ENCODE measurements at regions not wholly inside any gene's neighbourhood (a gene's known extent, or its start where the extent isn't known, plus 50 kb on each side); places are given as distances from the start of the nearest gene placed in this dataset.

DNA sequence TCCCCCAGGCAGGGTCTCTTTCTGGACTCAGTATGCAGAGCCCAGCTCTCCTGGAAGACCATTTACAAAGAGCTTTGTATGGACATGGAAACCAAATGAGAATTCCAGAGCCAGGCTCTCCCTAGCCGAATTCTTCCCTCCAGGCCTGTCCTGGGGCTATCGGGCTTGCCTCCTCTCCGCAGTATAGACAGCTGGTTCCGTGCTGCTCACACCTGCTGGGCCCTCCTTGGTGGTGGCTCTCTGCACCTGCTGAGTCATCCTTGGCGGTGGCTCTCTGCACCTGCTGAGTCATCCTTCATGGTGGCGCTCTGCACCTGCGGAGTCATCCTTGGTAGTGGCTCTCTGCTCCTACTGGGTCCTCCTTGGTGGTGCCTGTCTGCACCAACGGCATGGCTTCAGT lies 743.5 kb downstream of the BRD1 start:
- no peak for TF ChIP-seq POLR2A (IDR thresholded peaks at IDR 0.05)
- no peak for TF ChIP-seq CTCF (IDR thresholded peaks at IDR 0.05)
- no peak for TF ChIP-seq EP300 (IDR thresholded peaks at IDR 0.05)
- Histone ChIP-seq H3K36me3 (no peaks in the 10 kb centered on the region), H3K4me1 (ENCODE audit: insufficient read depth) (no peaks in the 10 kb centered on the region), H3K27me3 (no peaks in the 10 kb centered on the region), H3K4me3 (no peak overlapping the region), H3K9me3 (no peaks in the 10 kb centered on the region), H3K27ac (no peak overlapping the region)
- DNase-seq, result no peak
- intact Hi-C loops (cut with DNase I), result loop anchor here in 1 of 4 donors (10.0 kb wide), 1 partner anchor 61 kb away; no protein-coding TSS in a partner anchor
- whole genome bisulfite sequencing, 3 donors, result 78 to 92% (median 87%) methylated on average over 8 of the region's 8 CpGs

DNA sequence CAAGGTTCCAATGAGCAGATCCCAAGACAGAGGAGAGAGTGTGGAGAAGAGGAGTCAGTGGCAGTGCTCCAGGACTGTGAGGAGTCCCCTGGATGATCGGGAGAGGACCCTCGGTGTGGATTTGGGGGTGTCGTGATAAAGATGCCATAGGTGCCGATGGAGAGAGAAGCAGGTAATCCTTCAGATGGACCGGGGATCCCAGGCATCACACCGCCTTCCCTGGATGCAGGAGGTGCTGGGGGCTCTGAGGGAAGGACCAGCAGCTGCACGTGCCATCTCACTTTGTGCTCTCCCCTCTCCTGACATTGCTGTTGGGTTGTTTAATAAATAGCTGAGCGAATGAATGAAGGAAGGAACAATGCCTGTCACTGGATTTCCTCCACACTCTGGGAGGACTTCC lies 744.1 kb downstream of the BRD1 start:
- Histone ChIP-seq H3K9me3 (no peaks in the 10 kb centered on the region), H3K36me3 (no peaks in the 10 kb centered on the region), H3K4me3 (no peak overlapping the region), H3K27me3 (no peaks in the 10 kb centered on the region), H3K27ac (no peak overlapping the region), H3K4me1 (ENCODE audit: insufficient read depth) (no peaks in the 10 kb centered on the region)
- 82 to 87% (median 85%) methylated on average over 8 of the region's 8 CpGs for WGBS, 3 donors
- intact Hi-C loops (cut with DNase I), result loop anchor here in 1 of 4 donors (10.0 kb wide), 1 partner anchor 61 kb away; no protein-coding TSS in a partner anchor
- DNase-seq, result no peak
- TF ChIP-seq EP300 (IDR thresholded peaks at IDR 0.05) (no peak), CTCF (IDR thresholded peaks at IDR 0.05) (no peak), POLR2A (IDR thresholded peaks at IDR 0.05) (no peak)

DNA sequence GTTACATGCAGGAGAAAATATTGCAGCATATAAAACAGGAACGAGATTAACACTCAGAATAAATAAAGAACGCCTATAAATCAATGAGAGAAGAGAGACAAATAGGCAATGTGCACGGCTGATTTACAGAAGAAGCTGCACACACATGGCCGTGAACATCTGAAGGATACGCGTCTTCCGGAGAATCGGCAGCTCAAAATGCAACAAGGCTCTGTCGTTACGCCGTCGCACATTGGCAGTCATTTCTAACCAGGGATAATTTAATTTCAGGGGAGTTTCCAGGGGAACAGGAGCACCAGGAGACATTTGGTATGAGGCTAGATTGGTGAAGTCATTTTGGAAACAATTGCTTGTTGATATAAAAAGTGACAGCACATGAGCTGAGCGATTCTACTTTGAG lies 745.2 kb downstream of the BRD1 start:
- DNase-seq, result no peak
- H3K4me3 ChIP-seq, result no peak overlapping the region
- H3K27ac ChIP-seq, result no peak overlapping the region
- no peaks in the 10 kb centered on the region for H3K27me3 ChIP-seq
- intact Hi-C loops (cut with DNase I), result loop anchor here in 1 of 4 donors (10.0 kb wide), 1 partner anchor 62 kb away; no protein-coding TSS in a partner anchor
- no peaks in the 10 kb centered on the region for H3K9me3 ChIP-seq
- no peaks in the 10 kb centered on the region for H3K4me1 ChIP-seq (ENCODE audit: insufficient read depth)
- TF ChIP-seq POLR2A (IDR thresholded peaks at IDR 0.05) (no peak), EP300 (IDR thresholded peaks at IDR 0.05) (no peak), CTCF (IDR thresholded peaks at IDR 0.05) (no peak)
- 77 to 84% (median 79%) methylated on average over 13 of the region's 13 CpGs for WGBS, 3 donors
- no peaks in the 10 kb centered on the region for H3K36me3 ChIP-seq

GRCh38 chr22:49081926-49082325 lies 745.7 kb downstream of the BRD1 start:
- Histone ChIP-seq H3K4me3 (no peak overlapping the region), H3K27ac (no peak overlapping the region), H3K4me1 (ENCODE audit: insufficient read depth) (no peaks in the 10 kb centered on the region), H3K9me3 (no peaks in the 10 kb centered on the region), H3K36me3 (no peaks in the 10 kb centered on the region), H3K27me3 (no peaks in the 10 kb centered on the region)
- intact Hi-C loops (cut with DNase I), result loop anchor here in 1 of 4 donors (10.0 kb wide), 1 partner anchor 63 kb away; no protein-coding TSS in a partner anchor
- no peak for DNase-seq
- 66 to 74% (median 67%) methylated on average over 10 of the region's 10 CpGs for WGBS, 3 donors
- TF ChIP-seq POLR2A (IDR thresholded peaks at IDR 0.05), result no peak
- no peak for TF ChIP-seq EP300 (IDR thresholded peaks at IDR 0.05)
- no peak for TF ChIP-seq CTCF (IDR thresholded peaks at IDR 0.05)
